Sigmoid colon (tissue), 4 donors: ENCODE measurements at regions not wholly inside any gene's neighbourhood (a gene's known extent, or its start where the extent isn't known, plus 50 kb on each side); places are given as distances from the start of the nearest gene placed in this dataset.

ENCODE experiments used
- EP300 ChIP-seq, 4 donors: sonication (generic); formaldehyde crosslinking; IDR thresholded peaks; one replicate each; pipeline ENCODE4 v1.6.1; 2017; ENCODE audit warnings: antibody characterized with exemption in 4 of 4
- POLR2A ChIP-seq, 2 donors: fragments of 450-650 bp; IDR thresholded peaks; one replicate each; pipeline ENCODE4 v1.6.1; 2016; ENCODE audit warnings: antibody characterized with exemption in 2 of 2, mild to moderate bottlenecking in 2 of 2, moderate library complexity in 2 of 2
- POLR2AphosphoS5 ChIP-seq, 4 donors: sonication (generic); formaldehyde crosslinking; IDR thresholded peaks; one replicate each; pipeline ENCODE4 v1.6.1; 2017; ENCODE audit warnings: antibody characterized with exemption in 4 of 4
- TF ChIP-seq, protein P1 (sequence below), 4 experiments: fragments of 450-650 bp in 3 of 4; fragments of 200-600 bp in 1 of 4; IDR thresholded peaks; one replicate each; pipeline ENCODE4 v1.5.1; 2016 to 2019; ENCODE audit warnings: antibody characterized with exemption in 4 of 4, mild to moderate bottlenecking in 3 of 4, moderate library complexity in 2 of 4

DNA sequence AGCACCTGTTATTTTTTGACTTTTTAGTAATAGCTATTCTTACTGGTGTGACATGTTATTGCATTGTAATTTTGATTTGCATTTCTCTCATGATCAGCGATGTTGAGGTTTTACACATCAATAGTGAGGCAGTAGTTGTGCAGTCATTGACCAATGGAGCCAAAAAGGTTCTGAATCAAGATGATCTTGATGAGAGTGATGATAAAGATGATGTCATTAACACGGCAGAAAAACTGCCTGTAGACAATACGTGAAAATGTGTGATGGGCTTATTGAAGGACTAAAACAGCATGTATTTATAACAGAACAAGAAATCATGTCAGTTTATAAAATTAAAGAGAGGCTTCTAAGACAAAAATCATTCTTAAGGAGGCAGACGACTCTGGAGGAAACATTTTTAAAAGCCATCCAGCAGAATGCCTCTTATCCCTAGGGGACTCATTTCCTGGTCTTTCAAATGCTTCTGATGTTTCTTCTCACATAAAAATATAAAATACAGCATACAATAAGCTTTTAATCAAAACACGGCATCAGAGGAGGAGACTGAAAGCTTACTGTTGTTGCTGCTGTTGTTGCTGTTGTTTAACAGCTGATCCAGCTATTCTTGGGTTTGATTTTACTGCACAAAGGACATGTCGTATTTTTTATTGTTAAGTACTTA lies 400.3 kb downstream of the LTN1 start:
- TF ChIP-seq EP300 (IDR thresholded peaks at IDR 0.05) = no peak
- TF ChIP-seq, protein P1, sequence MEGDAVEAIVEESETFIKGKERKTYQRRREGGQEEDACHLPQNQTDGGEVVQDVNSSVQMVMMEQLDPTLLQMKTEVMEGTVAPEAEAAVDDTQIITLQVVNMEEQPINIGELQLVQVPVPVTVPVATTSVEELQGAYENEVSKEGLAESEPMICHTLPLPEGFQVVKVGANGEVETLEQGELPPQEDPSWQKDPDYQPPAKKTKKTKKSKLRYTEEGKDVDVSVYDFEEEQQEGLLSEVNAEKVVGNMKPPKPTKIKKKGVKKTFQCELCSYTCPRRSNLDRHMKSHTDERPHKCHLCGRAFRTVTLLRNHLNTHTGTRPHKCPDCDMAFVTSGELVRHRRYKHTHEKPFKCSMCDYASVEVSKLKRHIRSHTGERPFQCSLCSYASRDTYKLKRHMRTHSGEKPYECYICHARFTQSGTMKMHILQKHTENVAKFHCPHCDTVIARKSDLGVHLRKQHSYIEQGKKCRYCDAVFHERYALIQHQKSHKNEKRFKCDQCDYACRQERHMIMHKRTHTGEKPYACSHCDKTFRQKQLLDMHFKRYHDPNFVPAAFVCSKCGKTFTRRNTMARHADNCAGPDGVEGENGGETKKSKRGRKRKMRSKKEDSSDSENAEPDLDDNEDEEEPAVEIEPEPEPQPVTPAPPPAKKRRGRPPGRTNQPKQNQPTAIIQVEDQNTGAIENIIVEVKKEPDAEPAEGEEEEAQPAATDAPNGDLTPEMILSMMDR (IDR thresholded peaks at IDR 0.05) = no peak
- no peak for TF ChIP-seq POLR2A (IDR thresholded peaks at IDR 0.05)
- no peak for TF ChIP-seq POLR2AphosphoS5 (IDR thresholded peaks at IDR 0.05)
